HepG2 (cell line): ENCODE measurements at regions not wholly inside any gene's neighbourhood (a gene's known extent, or its start where the extent isn't known, plus 50 kb on each side); places are given as distances from the start of the nearest gene placed in this dataset.

Experiments
- ATAC-seq: fragments of 200-7000 bp; cut with Tn5 transposase; 3 replicates; pipeline ENCODE4 v1.9.1; 2020; ENCODE audit warnings: mild to moderate bottlenecking, moderate library complexity
- BruUV-seq: library from RNA; stranded (reverse); fragments of 400-500 nt; replicated peaks from 2 replicates; lab custom pipeline; 2021; lab: Mats Ljungman, UMichigan
- CTCF ChIA-PET: fragments of 300-600 bp; formaldehyde crosslinking; extraction: SDS; loops from one replicate; lab custom pipeline; 2021; ENCODE audit warnings: low total read pairs, inconsistent platforms, low intra/inter-chr PET ratio; lab: Yijun Ruan, JAX
- POLR2A ChIA-PET: fragments of 350-600 bp; sonication (Branson Sonifier 250); formaldehyde crosslinking; loops from one replicate; lab custom pipeline; 2020; ENCODE audit warnings: antibody characterized with exemption, inconsistent platforms; lab: Yijun Ruan, JAX
- DNase-seq: peaks from one replicate; pipeline ENCODE4 v3.0.0-alpha.2; 2015; ENCODE audit warnings: low spot score
- FAIRE-seq: peaks from 3 replicates; lab custom pipeline; 2011; peaks lifted over from hg19 to GRCh38; lab: Jason Lieb, UNC
- H2AFZ ChIP-seq: one replicate; pipeline ENCODE4 v1.6.1; 2011; ENCODE audit warnings: low read length, inconsistent platforms
- H3K27ac ChIP-seq: fragments of 300-600 bp; 3 replicates; pipeline ENCODE4 v1.8.0; 2011; ENCODE audit warnings: mixed run types, mild to moderate bottlenecking, mixed read lengths, low read length, inconsistent platforms; ENCODE audit not compliant: insufficient read depth; ENCODE audit errors: extremely low read length
- H3K27me3 ChIP-seq, 2 experiments: fragments of 200-600 bp in 1 of 2; 2 replicates in 1 of 2; 3 replicates in 1 of 2; pipeline versions ENCODE4 v1.6.0 to v1.8.0; 2011; ENCODE audit warnings: low read length in 2 of 2, mild to moderate bottlenecking in 2 of 2, moderate library complexity in 2 of 2, inconsistent platforms in 1 of 2; ENCODE audit not compliant: insufficient read depth in 2 of 2, control insufficient read depth in 1 of 2
- H3K36me3 ChIP-seq, 2 experiments: fragments of 200-600 bp in 1 of 2; replicated peaks in 1 of 2; 2 replicates in 1 of 2; 3 replicates in 1 of 2; pipeline versions ENCODE4 v1.5.1 to v1.8.0; 2011; ENCODE audit warnings: low read length in 2 of 2, inconsistent platforms in 1 of 2; ENCODE audit not compliant: insufficient read depth in 2 of 2, control insufficient read depth in 1 of 2
- H3K4me1 ChIP-seq: 2 replicates; pipeline ENCODE4 v1.5.1; 2012; ENCODE audit warnings: low read length, inconsistent platforms; ENCODE audit not compliant: insufficient read depth
- H3K4me2 ChIP-seq: 2 replicates; pipeline ENCODE4 v1.6.0; 2011; ENCODE audit warnings: low read depth, low read length, inconsistent platforms
- H3K4me3 ChIP-seq, 3 experiments: fragments of 200-600 bp in 1 of 3; sonication (generic), shearing (Covaris generic) in 1 of 3; replicated peaks in 1 of 3; 2 replicates each; pipeline ENCODE4 v1.5.1; 2011 to 2016; ENCODE audit warnings: low read length in 3 of 3, inconsistent platforms in 2 of 3, low read depth in 2 of 3, mild to moderate bottlenecking in 2 of 3, control low read depth in 1 of 3, mixed read lengths in 1 of 3; ENCODE audit not compliant: insufficient read depth in 1 of 3
- H3K79me2 ChIP-seq: one replicate; pipeline ENCODE4 v1.6.1; 2011; ENCODE audit warnings: low read length, inconsistent platforms; ENCODE audit not compliant: insufficient read depth
- H3K9ac ChIP-seq: 2 replicates; pipeline ENCODE4 v1.6.0; 2011; ENCODE audit warnings: mild to moderate bottlenecking, low read depth, low read length, inconsistent platforms; ENCODE audit not compliant: insufficient read depth
- H3K9me3 ChIP-seq: 2 replicates; pipeline ENCODE4 v1.5.1; 2012; ENCODE audit warnings: mild to moderate bottlenecking, low read length
- H4K20me1 ChIP-seq: 2 replicates; pipeline ENCODE4 v1.6.0; 2011; ENCODE audit warnings: inconsistent platforms, mild to moderate bottlenecking, low read length, moderate library complexity; ENCODE audit not compliant: insufficient read depth
- ADNP ChIP-seq: sonication (generic); formaldehyde crosslinking; IDR thresholded peaks from 2 replicates; pipeline ENCODE4 v1.4.0; 2020; ENCODE audit warnings: missing genetic modification reagents
- AKNA ChIP-seq: sonication (generic); formaldehyde crosslinking; IDR thresholded peaks from 2 replicates; pipeline ENCODE4 v1.4.0; 2020; ENCODE audit warnings: missing genetic modification reagents, borderline replicate concordance
- CCAR2 ChIP-seq: fragments of 200-400 bp; formaldehyde crosslinking; optimal IDR thresholded peaks from 2 replicates; pipeline ENCODE3; 2018; ENCODE audit warnings: low read depth, mild to moderate bottlenecking, low read length, moderate library complexity
- IRX3 ChIP-seq: sonication (generic); formaldehyde crosslinking; IDR thresholded peaks from 2 replicates; pipeline ENCODE4 v1.8.1; 2023; ENCODE audit warnings: mild to moderate bottlenecking, low read depth, missing genetic modification reagents, borderline replicate concordance
- PPARG ChIP-seq: conservative IDR thresholded peaks from 2 replicates; pipeline ENCODE4 v1.6.1; 2016; ENCODE audit warnings: missing biosample characterization, missing genetic modification reagents
- ZBTB49 ChIP-seq: sonication (generic); formaldehyde crosslinking; IDR thresholded peaks from 2 replicates; pipeline ENCODE4 v1.4.0; 2020; ENCODE audit warnings: missing genetic modification reagents, borderline replicate concordance
- ZC3H13 ChIP-seq: sonication (generic); formaldehyde crosslinking; IDR thresholded peaks from 2 replicates; pipeline ENCODE4 v1.8.1; 2023; ENCODE audit warnings: mild to moderate bottlenecking, missing genetic modification reagents, moderate library complexity
- ZNF20 ChIP-seq: sonication (generic); formaldehyde crosslinking; IDR thresholded peaks from 2 replicates; pipeline ENCODE4 v1.4.0; 2020; ENCODE audit warnings: mild to moderate bottlenecking, moderate library complexity, missing genetic modification reagents
- ZNF446 ChIP-seq: sonication (generic); formaldehyde crosslinking; IDR thresholded peaks from 2 replicates; pipeline ENCODE4 v1.5.0; 2020; ENCODE audit warnings: mild to moderate bottlenecking, missing genetic modification reagents
- ZNF772 ChIP-seq: sonication (generic); formaldehyde crosslinking; IDR thresholded peaks from 2 replicates; pipeline ENCODE4 v1.5.0; 2020; ENCODE audit warnings: mild to moderate bottlenecking, missing genetic modification reagents
- ZZZ3 ChIP-seq: sonication (generic); formaldehyde crosslinking; IDR thresholded peaks from 2 replicates; pipeline ENCODE4 v1.4.0; 2020; ENCODE audit warnings: missing genetic modification reagents, mild to moderate bottlenecking, borderline replicate concordance
- WGBS: methylation state at CpG from one replicate; pipeline ENCODE4 v1.1.6; 2017; ENCODE audit warnings: low lambda C conversion rate; 5-methylcytosine and 5-hydroxymethylcytosine counted together
- in situ Hi-C: cut with HindIII; loops from 2 replicates; pipeline ENCODE4 v1.10.0; 2017; ENCODE audit warnings: low pct_unique_long_range_greater_than_20kb; ENCODE audit not compliant: extremely low pct_ligation_motif_present
- intact Hi-C: fragments of 100-400 bp; cut with micrococcal nuclease; formaldehyde crosslinking; loops from one replicate; pipeline ENCODE4 v1.10.0; 2022; ENCODE audit not compliant: unreplicated experiment

- H3K27me3 ChIP-seq = peaks cover 2 to 13% of the 10 kb centered on the region in 2 experiments; a peak in 3 of 5 replicates
- H3K9me3 ChIP-seq = no peaks in the 10 kb centered on the region
- 55% methylated on average over 6 of the region's 8 CpGs for WGBS
- ChIA-PET CTCF (no interaction called here), POLR2A (no interaction called here)
- H4K20me1 ChIP-seq = no peaks in the 10 kb centered on the region
- in situ Hi-C loops = no loop called here
- H3K27ac ChIP-seq = no peak overlapping the region
- ATAC-seq (no peak), FAIRE-seq (no peak), DNase-seq (no peak)
- H3K9ac ChIP-seq = no peak overlapping the region
- H3K4me2 ChIP-seq = no peak overlapping the region
- no peaks in the 10 kb centered on the region for H3K36me3 ChIP-seq
- no peak overlapping the region for H3K4me3 ChIP-seq
- no peaks in the 10 kb centered on the region for H3K4me1 ChIP-seq
- intact Hi-C loops = no loop called here
- TF ChIP-seq PPARG (no peak), ADNP (no peak), IRX3 (CRISPR knock-in tag) (no peak), ZNF446 (CRISPR knock-in tag) (no peak), ZZZ3 (CRISPR knock-in tag) (no peak), ZNF772 (CRISPR knock-in tag) (no peak)
- BruUV-seq = no TSS peak
- H3K79me2 ChIP-seq = no peaks in the 10 kb centered on the region
- H2AFZ ChIP-seq = no peak overlapping the region
Observed at GRCh38 chr3:43867436-43868072, 176.8 kb downstream of the ABHD5 start.

GRCh38 chr3:43869491-43869890, 178.8 kb downstream of the ABHD5 start:
- H3K4me1 ChIP-seq = no peaks in the 10 kb centered on the region
- no peak overlapping the region for H3K27ac ChIP-seq
- TF ChIP-seq ZC3H13 (CRISPR knock-in tag) (no peak), AKNA (CRISPR knock-in tag) (no peak), ZBTB49 (CRISPR knock-in tag) (no peak), ZNF20 (CRISPR knock-in tag) (no peak), CCAR2 (no peak)

More at GRCh38 chr3:43869491-43869890, 178.8 kb downstream of the ABHD5 start:
- H3K9ac ChIP-seq = no peak overlapping the region
- H2AFZ ChIP-seq = no peak overlapping the region
- DNase-seq (no peak), ATAC-seq (no peak), FAIRE-seq (no peak)
- CTCF ChIA-PET = no interaction called here
- no peaks in the 10 kb centered on the region for H3K36me3 ChIP-seq
- no peak overlapping the region for H3K4me2 ChIP-seq
- intact Hi-C loops = no loop called here
- in situ Hi-C loops = no loop called here
- H3K9me3 ChIP-seq = no peaks in the 10 kb centered on the region
- no peaks in the 10 kb centered on the region for H3K79me2 ChIP-seq
- WGBS = 3% methylated on average over 3 of the region's 3 CpGs
- H4K20me1 ChIP-seq = no peaks in the 10 kb centered on the region
- H3K4me3 ChIP-seq = no peak overlapping the region
- BruUV-seq = no TSS peak
- POLR2A ChIA-PET = no interaction called here
- peaks cover 2 to 7% of the 10 kb centered on the region in 2 experiments; a peak in 2 of 5 replicates for H3K27me3 ChIP-seq
